Ishikawa (cell line): ENCODE measurements at regions not wholly inside any gene's neighbourhood (a gene's known extent, or its start where the extent isn't known, plus 50 kb on each side); places are given as distances from the start of the nearest gene placed in this dataset.

Experiments
- CEBPB ChIP-seq: IDR thresholded peaks from 2 replicates; pipeline ENCODE4 v1.6.1; 2012
- CREB1 ChIP-seq: IDR thresholded peaks from 2 replicates; pipeline ENCODE4 v1.6.1; 2012; ENCODE audit warnings: low read depth
- EGR1 ChIP-seq: IDR thresholded peaks from 2 replicates; pipeline ENCODE4 v1.6.1; 2012
- EP300 ChIP-seq: IDR thresholded peaks from 2 replicates; pipeline ENCODE4 v1.6.1; 2012; ENCODE audit warnings: borderline replicate concordance
- FOXM1 ChIP-seq: IDR thresholded peaks from 2 replicates; pipeline ENCODE4 v1.6.1; 2012; ENCODE audit warnings: low read depth, borderline replicate concordance
- MAX ChIP-seq: IDR thresholded peaks from 2 replicates; pipeline ENCODE4 v1.6.1; 2012
- NFIC ChIP-seq: IDR thresholded peaks from 2 replicates; pipeline ENCODE4 v1.6.1; 2012
- RAD21 ChIP-seq: IDR thresholded peaks from 2 replicates; pipeline ENCODE4 v1.6.1; 2012; ENCODE audit warnings: low read depth
- REST ChIP-seq: IDR thresholded peaks from 2 replicates; pipeline ENCODE4 v1.6.1; 2012; ENCODE audit warnings: low read depth, mild to moderate bottlenecking
- TAF1 ChIP-seq: IDR thresholded peaks from 2 replicates; pipeline ENCODE4 v1.6.1; 2012; ENCODE audit warnings: low read depth, mild to moderate bottlenecking
- TCF12 ChIP-seq: IDR thresholded peaks from 2 replicates; pipeline ENCODE4 v1.6.1; 2012; ENCODE audit warnings: low read depth
- TEAD4 ChIP-seq: IDR thresholded peaks from 2 replicates; pipeline ENCODE4 v1.6.1; 2012
- YY1 ChIP-seq: IDR thresholded peaks from 2 replicates; pipeline ENCODE4 v1.6.1; 2012; ENCODE audit warnings: low read depth
- ZBTB7A ChIP-seq: IDR thresholded peaks from 2 replicates; pipeline ENCODE4 v1.6.1; 2012; ENCODE audit warnings: low read depth
- TF ChIP-seq, protein P1 (sequence below): IDR thresholded peaks from 2 replicates; pipeline ENCODE4 v1.6.1; 2012

DNA sequence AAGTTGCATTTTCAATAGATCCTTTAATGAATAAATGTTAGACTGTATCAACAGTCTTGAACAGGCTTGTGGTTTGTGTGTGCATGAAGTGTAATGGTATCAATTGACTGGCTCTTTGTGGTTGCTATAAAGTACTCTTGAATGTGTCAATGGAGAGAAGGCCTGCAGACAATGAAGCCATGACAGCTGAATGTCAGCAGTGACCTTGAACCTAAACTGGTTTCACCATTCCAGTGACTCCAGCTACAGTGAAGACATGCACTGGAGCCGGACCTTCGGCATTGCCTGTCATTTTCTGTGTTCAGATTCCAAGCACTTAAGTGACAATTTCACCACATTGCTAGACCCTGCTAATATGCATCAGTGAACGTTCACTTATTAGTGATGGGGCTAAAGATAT lies 276.0 kb upstream of the TMEM161B start:
- TF ChIP-seq EP300 = no peak
- TF ChIP-seq TCF12 = no peak

GRCh38 chr5:88544136-88544645 lies 275.5 kb upstream of the TMEM161B start:
- TF ChIP-seq REST (no peak), RAD21 (no peak)

- TF ChIP-seq ZBTB7A (no peak), TAF1 (no peak), REST (no peak), EGR1 (no peak), NFIC (no peak), YY1 (no peak), TEAD4 (no peak), TCF12 (no peak), FOXM1 (no peak), MAX (no peak), RAD21 (no peak), CREB1 (no peak), CEBPB (no peak), EP300 (no peak)
- TF ChIP-seq, protein P1, sequence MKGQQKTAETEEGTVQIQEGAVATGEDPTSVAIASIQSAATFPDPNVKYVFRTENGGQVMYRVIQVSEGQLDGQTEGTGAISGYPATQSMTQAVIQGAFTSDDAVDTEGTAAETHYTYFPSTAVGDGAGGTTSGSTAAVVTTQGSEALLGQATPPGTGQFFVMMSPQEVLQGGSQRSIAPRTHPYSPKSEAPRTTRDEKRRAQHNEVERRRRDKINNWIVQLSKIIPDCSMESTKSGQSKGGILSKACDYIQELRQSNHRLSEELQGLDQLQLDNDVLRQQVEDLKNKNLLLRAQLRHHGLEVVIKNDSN = no peak
Observed at GRCh38 chr5:88542786-88543185, 274.1 kb upstream of the TMEM161B start.

DNA sequence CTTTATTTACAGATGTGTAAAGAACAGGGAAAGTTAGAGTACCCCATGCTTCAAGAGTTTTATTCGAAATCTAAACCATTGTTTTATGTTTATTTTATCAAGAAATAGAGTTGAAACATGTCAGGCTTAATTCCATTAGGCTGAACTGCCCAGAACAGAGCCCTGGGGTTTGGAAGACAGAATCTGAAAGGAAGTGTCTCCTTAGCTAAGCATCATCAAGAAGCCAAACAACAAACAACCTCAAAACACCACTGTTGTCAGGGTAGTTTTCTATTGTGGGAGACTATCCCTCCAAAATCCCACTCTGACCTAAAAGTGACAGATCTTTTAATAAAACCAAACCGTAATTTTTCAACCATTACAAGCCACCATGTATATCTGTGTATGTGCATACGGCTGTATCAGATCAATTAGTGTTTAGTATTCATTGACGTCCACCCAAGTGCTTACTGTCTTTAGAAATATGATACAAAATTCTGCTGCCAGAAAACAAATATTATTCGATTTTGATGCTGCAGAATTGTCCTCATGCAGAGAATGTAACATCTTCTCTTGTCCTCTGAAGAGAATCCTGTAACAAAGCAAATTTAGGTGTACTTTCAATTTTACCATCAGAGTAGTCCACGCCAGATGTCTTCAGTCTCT lies 271.9 kb upstream of the TMEM161B start:
- TF ChIP-seq, protein P1 = no peak
- TF ChIP-seq TEAD4 (no peak), FOXM1 (no peak), MAX (no peak), EP300 (no peak), REST (no peak), TCF12 (no peak), YY1 (no peak)

GRCh38 chr5:88539693-88540365 lies 271.2 kb upstream of the TMEM161B start:
- TF ChIP-seq REST = no peak
- no peak for TF ChIP-seq EP300
- no peak for TF ChIP-seq TCF12
- TF ChIP-seq CREB1 = no peak
